Parathyroid adenoma (tissue), 2 donors: ENCODE measurements at regions not wholly inside any gene's neighbourhood (a gene's known extent, or its start where the extent isn't known, plus 50 kb on each side); places are given as distances from the start of the nearest gene placed in this dataset.

Experiments
- H2AFZ ChIP-seq: fragments of 300-600 bp; sonication (generic); one replicate; pipeline ENCODE4 v1.7.0; 2017; ENCODE audit warnings: antibody characterized with exemption, mild to moderate bottlenecking
- H3K27ac ChIP-seq: fragments of 300-600 bp; sonication (generic); one replicate; pipeline ENCODE4 v1.7.0; 2017
- H3K27me3 ChIP-seq: fragments of 300-600 bp; sonication (generic); one replicate; pipeline ENCODE4 v1.7.0; 2017; ENCODE audit warnings: low read length; ENCODE audit not compliant: control insufficient read depth, insufficient read depth
- H3K36me3 ChIP-seq: fragments of 300-600 bp; sonication (generic); one replicate; pipeline ENCODE4 v1.7.0; 2017; ENCODE audit warnings: low read length; ENCODE audit not compliant: control insufficient read depth, insufficient read depth
- H3K4me1 ChIP-seq: fragments of 300-600 bp; sonication (generic); one replicate; pipeline ENCODE4 v1.7.0; 2017; ENCODE audit warnings: control low read depth
- H3K4me2 ChIP-seq: fragments of 300-600 bp; sonication (generic); one replicate; pipeline ENCODE4 v1.7.0; 2017; ENCODE audit warnings: low read length
- H3K4me3 ChIP-seq: fragments of 300-600 bp; sonication (generic); one replicate; pipeline ENCODE4 v1.7.0; 2017; ENCODE audit warnings: low read depth, low read length
- H3K79me2 ChIP-seq: fragments of 300-600 bp; sonication (generic); one replicate; pipeline ENCODE4 v1.7.0; 2017; ENCODE audit warnings: control low read depth
- H3K9ac ChIP-seq: fragments of 300-600 bp; sonication (generic); one replicate; pipeline ENCODE4 v1.7.0; 2017; ENCODE audit warnings: mild to moderate bottlenecking
- H3K9me3 ChIP-seq: fragments of 300-600 bp; sonication (generic); one replicate; pipeline ENCODE4 v1.7.0; 2017; ENCODE audit warnings: low read length; ENCODE audit not compliant: control insufficient read depth
- TF ChIP-seq, protein P1 (sequence below): fragments of 300-600 bp; sonication (generic); IDR thresholded peaks from one replicate; pipeline ENCODE4 v1.7.0; 2017; ENCODE audit warnings: antibody characterized with exemption, mild to moderate bottlenecking
- donor health status: primary hyperparathyroidism.

DNA sequence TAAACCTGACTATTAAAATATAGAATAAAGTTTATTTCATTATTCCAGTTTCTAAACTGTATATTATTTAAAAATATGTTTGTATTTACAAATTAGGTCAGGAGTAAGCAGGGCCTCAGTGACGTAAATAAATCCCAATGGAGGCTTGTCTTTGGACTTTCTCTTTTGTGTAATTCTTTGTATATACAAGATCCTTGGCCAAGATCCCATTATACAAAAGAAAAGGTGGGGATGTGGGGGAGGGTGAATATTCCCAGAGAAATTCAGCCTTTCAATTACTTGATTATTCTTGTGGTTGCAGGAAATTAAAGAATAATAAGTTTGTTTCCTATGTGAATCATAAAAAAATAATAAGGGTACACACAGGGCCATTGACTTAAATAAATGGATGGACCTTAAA, 178.7 kb upstream of the PRPS1L1 start:
- Histone ChIP-seq H3K27me3 (no peaks in the 10 kb centered on the region), H3K4me1 (no peaks in the 10 kb centered on the region), H3K27ac (no peak overlapping the region), H3K9me3 (no peaks in the 10 kb centered on the region), H3K4me3 (no peak overlapping the region), H2AFZ (no peak overlapping the region), H3K9ac (no peak overlapping the region), H3K4me2 (no peak overlapping the region), H3K79me2 (no peaks in the 10 kb centered on the region), H3K36me3 (no peaks in the 10 kb centered on the region)
- TF ChIP-seq, protein P1, sequence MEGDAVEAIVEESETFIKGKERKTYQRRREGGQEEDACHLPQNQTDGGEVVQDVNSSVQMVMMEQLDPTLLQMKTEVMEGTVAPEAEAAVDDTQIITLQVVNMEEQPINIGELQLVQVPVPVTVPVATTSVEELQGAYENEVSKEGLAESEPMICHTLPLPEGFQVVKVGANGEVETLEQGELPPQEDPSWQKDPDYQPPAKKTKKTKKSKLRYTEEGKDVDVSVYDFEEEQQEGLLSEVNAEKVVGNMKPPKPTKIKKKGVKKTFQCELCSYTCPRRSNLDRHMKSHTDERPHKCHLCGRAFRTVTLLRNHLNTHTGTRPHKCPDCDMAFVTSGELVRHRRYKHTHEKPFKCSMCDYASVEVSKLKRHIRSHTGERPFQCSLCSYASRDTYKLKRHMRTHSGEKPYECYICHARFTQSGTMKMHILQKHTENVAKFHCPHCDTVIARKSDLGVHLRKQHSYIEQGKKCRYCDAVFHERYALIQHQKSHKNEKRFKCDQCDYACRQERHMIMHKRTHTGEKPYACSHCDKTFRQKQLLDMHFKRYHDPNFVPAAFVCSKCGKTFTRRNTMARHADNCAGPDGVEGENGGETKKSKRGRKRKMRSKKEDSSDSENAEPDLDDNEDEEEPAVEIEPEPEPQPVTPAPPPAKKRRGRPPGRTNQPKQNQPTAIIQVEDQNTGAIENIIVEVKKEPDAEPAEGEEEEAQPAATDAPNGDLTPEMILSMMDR, result no peak

DNA sequence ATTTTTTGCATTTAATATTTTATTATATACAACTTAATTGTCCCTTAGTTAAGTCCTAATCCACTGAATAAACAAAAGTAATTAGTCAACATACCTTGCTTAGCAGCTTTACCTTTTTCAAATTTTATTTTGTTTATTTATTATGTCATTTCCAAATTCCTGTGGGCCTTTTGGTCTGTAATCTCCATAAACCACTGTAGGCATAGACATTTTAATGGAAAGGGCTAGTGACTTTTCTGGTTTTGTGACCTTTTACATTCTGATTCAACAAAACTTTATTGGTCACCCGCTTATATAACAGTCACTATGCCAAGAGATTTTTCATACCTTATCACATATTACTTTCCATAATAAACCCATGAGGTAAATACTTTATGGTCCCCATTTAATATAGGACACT, 181.3 kb upstream of the PRPS1L1 start:
- Histone ChIP-seq H3K27ac (no peak overlapping the region), H3K9ac (no peak overlapping the region), H3K4me1 (no peaks in the 10 kb centered on the region), H3K4me2 (no peak overlapping the region), H3K4me3 (no peak overlapping the region), H3K9me3 (no peaks in the 10 kb centered on the region), H3K79me2 (no peaks in the 10 kb centered on the region), H3K27me3 (no peaks in the 10 kb centered on the region), H2AFZ (no peak overlapping the region), H3K36me3 (no peaks in the 10 kb centered on the region)
- TF ChIP-seq, protein P1, result no peak

DNA sequence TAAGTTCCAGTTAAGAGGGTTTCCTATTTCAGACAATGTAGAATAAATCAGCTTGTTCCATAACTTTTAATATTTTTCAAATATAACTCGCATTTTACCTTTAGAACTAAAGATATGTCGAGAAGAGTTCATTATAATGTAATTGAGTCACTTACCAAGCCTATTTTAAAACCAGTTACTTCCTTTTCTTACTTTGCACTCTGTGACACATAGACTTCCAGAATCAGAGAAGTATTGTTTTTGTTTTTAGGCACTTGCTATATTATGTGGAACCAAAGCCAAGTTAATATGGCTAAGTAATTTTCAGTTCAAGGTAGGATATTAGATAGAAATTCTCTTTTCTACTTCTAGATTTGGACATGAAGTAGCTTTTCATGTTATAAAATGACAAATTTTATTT, 182.7 kb upstream of the PRPS1L1 start:
- no peaks in the 10 kb centered on the region for H3K9me3 ChIP-seq
- no peaks in the 10 kb centered on the region for H3K27me3 ChIP-seq
- no peaks in the 10 kb centered on the region for H3K4me1 ChIP-seq
- no peaks in the 10 kb centered on the region for H3K36me3 ChIP-seq
- TF ChIP-seq, protein P1, result no peak
- no peak overlapping the region for H2AFZ ChIP-seq
- H3K4me2 ChIP-seq, result no peak overlapping the region
- H3K4me3 ChIP-seq, result no peak overlapping the region
- no peaks in the 10 kb centered on the region for H3K79me2 ChIP-seq
- H3K27ac ChIP-seq, result no peak overlapping the region
- no peak overlapping the region for H3K9ac ChIP-seq

DNA sequence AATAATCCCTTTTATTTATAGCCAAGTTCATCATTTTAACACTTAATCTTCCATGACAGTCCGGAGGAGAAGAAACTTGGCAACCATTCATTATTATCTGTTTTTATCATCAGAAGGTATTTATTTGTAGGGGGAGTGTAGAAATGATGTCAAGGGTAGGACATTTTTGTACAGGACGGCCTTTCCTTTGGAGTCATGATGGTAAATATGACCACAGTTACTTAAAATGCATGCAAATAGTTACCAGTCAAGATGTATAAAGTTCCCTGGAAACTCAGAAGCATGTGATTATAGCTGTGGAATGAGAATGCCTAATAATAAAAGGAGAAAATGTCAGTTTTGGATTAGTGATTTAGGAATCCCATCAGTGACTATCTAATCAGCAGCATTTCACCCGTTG, 183.1 kb upstream of the PRPS1L1 start:
- Histone ChIP-seq H3K27me3 (no peaks in the 10 kb centered on the region), H3K36me3 (no peaks in the 10 kb centered on the region), H2AFZ (no peak overlapping the region), H3K4me1 (no peaks in the 10 kb centered on the region), H3K4me2 (no peak overlapping the region), H3K79me2 (no peaks in the 10 kb centered on the region), H3K9ac (no peak overlapping the region), H3K4me3 (no peak overlapping the region), H3K27ac (no peak overlapping the region), H3K9me3 (no peaks in the 10 kb centered on the region)
- TF ChIP-seq, protein P1, result no peak

DNA sequence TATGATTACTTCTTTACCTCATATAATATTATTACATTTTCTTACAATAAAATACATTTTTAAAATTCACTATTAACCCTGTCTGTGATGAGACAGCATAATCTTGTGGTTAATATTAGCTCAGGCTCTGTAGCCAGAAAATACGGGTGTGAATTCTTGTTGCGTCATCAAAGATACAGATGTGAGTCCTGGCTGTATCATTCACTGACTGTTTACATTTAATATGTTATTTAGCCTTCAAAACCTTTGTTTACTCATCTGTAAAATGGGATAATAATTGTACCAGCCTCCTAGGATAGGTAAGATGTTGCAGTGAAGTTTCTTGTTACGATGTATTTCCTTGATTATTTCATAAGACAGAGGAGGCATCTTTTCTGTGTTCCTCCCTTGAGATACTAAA, 184.7 kb upstream of the PRPS1L1 start:
- no peak overlapping the region for H3K4me2 ChIP-seq
- H3K9ac ChIP-seq, result no peak overlapping the region
- TF ChIP-seq, protein P1, result no peak
- H3K36me3 ChIP-seq, result no peaks in the 10 kb centered on the region
- H3K27me3 ChIP-seq, result no peaks in the 10 kb centered on the region
- H3K79me2 ChIP-seq, result no peaks in the 10 kb centered on the region
- no peak overlapping the region for H3K27ac ChIP-seq
- H2AFZ ChIP-seq, result no peak overlapping the region
- no peaks in the 10 kb centered on the region for H3K9me3 ChIP-seq
- H3K4me1 ChIP-seq, result no peaks in the 10 kb centered on the region
- no peak overlapping the region for H3K4me3 ChIP-seq
